ENCODE measurements at regions not wholly inside any gene's neighbourhood (a gene's known extent, or its start where the extent isn't known, plus 50 kb on each side); places are given as distances from the start of the nearest gene placed in this dataset.

DNA sequence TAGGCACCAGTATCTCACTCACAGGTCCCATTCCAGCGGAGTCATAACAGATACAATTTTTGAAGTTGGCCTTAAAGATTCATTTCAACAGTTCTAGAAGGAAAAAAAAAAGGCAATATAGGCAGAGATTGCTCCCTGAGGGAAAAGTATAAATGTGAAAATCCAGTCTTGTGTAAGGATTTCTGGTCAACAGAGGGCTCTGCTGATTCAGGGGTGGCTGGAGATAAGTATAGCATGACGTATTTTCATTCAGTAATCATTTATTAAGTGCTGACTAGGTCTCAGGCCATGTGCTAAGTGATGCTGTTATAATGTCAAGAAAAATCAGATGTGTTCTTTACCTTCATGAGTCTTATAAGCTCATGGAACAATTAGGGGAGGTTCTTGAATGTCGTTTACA lies 377.3 kb upstream of the MEF2C start:
- TF ChIP-seq, protein P1, sequence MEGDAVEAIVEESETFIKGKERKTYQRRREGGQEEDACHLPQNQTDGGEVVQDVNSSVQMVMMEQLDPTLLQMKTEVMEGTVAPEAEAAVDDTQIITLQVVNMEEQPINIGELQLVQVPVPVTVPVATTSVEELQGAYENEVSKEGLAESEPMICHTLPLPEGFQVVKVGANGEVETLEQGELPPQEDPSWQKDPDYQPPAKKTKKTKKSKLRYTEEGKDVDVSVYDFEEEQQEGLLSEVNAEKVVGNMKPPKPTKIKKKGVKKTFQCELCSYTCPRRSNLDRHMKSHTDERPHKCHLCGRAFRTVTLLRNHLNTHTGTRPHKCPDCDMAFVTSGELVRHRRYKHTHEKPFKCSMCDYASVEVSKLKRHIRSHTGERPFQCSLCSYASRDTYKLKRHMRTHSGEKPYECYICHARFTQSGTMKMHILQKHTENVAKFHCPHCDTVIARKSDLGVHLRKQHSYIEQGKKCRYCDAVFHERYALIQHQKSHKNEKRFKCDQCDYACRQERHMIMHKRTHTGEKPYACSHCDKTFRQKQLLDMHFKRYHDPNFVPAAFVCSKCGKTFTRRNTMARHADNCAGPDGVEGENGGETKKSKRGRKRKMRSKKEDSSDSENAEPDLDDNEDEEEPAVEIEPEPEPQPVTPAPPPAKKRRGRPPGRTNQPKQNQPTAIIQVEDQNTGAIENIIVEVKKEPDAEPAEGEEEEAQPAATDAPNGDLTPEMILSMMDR (IDR thresholded peaks at IDR 0.05; ENCODE audit: insufficient read depth, low read depth, low read length) = no peak
- no peak for TF ChIP-seq EZH2 (IDR thresholded peaks at IDR 0.05; ENCODE audit: insufficient read depth, low read length)
